ENCODE measurements at regions not wholly inside any gene's neighbourhood (a gene's known extent, or its start where the extent isn't known, plus 50 kb on each side); places are given as distances from the start of the nearest gene placed in this dataset.

GRCh38 chr6:120111001-120111400, 761.4 kb upstream of the MAN1A1 start:
- Mint-ChIP-seq H3K4me3 (no peak overlapping the region), H3K27me3 (ENCODE audit: insufficient read depth) (no peaks in the 10 kb centered on the region), H3K36me3 (ENCODE audit: low read depth) (no peaks in the 10 kb centered on the region), H3K9me3 (no peaks in the 10 kb centered on the region), H3K4me1 (no peaks in the 10 kb centered on the region), H3K27ac (no peak overlapping the region)
- no peak overlapping the region for H3K4me3 ChIP-seq (ENCODE audit: low read length)
- no peaks in the 10 kb centered on the region for H3K4me1 ChIP-seq (ENCODE audit: control insufficient read depth, insufficient read depth, low read length)
- H3K9ac ChIP-seq (ENCODE audit: extremely low read depth, low read length, poor library complexity, severe bottlenecking): no peak overlapping the region
- no peaks in the 10 kb centered on the region for H3K9me3 ChIP-seq (ENCODE audit: control insufficient read depth, low read length)
- no peak for DNase-seq
- H3K36me3 ChIP-seq (ENCODE audit: control insufficient read depth, insufficient read depth, low read length): no peaks in the 10 kb centered on the region
- no peak overlapping the region for H3K27ac ChIP-seq (ENCODE audit: low read depth, low read length)
- 90 to 91% methylated on average over 2 to 4 of the region's 4 CpGs for WGBS, 2 experiments (ENCODE audit: insufficient coverage in 1 of 2, insufficient read length in 1 of 2)
- H3K27me3 ChIP-seq (ENCODE audit: control insufficient read depth, insufficient read depth, low read length, poor library complexity, severe bottlenecking): no peaks in the 10 kb centered on the region
- no peak for TF ChIP-seq CTCF (conservative IDR thresholded peaks at IDR 0.05)

- H3K9me3 Mint-ChIP-seq: no peaks in the 10 kb centered on the region
- H3K4me3 Mint-ChIP-seq: no peak overlapping the region
- no peak for TF ChIP-seq CTCF (conservative IDR thresholded peaks at IDR 0.05)
- Histone ChIP-seq H3K9me3 (ENCODE audit: control insufficient read depth, low read length) (no peaks in the 10 kb centered on the region), H3K9ac (ENCODE audit: extremely low read depth, low read length, poor library complexity, severe bottlenecking) (no peak overlapping the region), H3K4me3 (ENCODE audit: low read length) (no peak overlapping the region), H3K4me1 (ENCODE audit: control insufficient read depth, insufficient read depth, low read length) (no peaks in the 10 kb centered on the region), H3K27ac (ENCODE audit: low read depth, low read length) (no peak overlapping the region), H3K27me3 (ENCODE audit: control insufficient read depth, insufficient read depth, low read length, poor library complexity, severe bottlenecking) (no peaks in the 10 kb centered on the region), H3K36me3 (ENCODE audit: control insufficient read depth, insufficient read depth, low read length) (no peaks in the 10 kb centered on the region)
- no peak overlapping the region for H3K27ac Mint-ChIP-seq
- no peaks in the 10 kb centered on the region for H3K36me3 Mint-ChIP-seq (ENCODE audit: low read depth)
- no peaks in the 10 kb centered on the region for H3K4me1 Mint-ChIP-seq
- H3K27me3 Mint-ChIP-seq (ENCODE audit: insufficient read depth): no peaks in the 10 kb centered on the region
- WGBS, 2 experiments (ENCODE audit: insufficient coverage in 1 of 2, insufficient read length in 1 of 2): 93 to 100% methylated on average over 1 of the region's 1 CpG
- DNase-seq: no peak
Observed at GRCh38 chr6:120108061-120108795, 758.7 kb upstream of the MAN1A1 start.

- Mint-ChIP-seq H3K4me1 (no peaks in the 10 kb centered on the region), H3K27me3 (ENCODE audit: insufficient read depth) (no peaks in the 10 kb centered on the region), H3K36me3 (ENCODE audit: low read depth) (no peaks in the 10 kb centered on the region), H3K27ac (no peak overlapping the region), H3K4me3 (no peak overlapping the region), H3K9me3 (no peaks in the 10 kb centered on the region)
- Histone ChIP-seq H3K9ac (ENCODE audit: extremely low read depth, low read length, poor library complexity, severe bottlenecking) (no peak overlapping the region), H3K27me3 (ENCODE audit: control insufficient read depth, insufficient read depth, low read length, poor library complexity, severe bottlenecking) (no peaks in the 10 kb centered on the region), H3K4me1 (ENCODE audit: control insufficient read depth, insufficient read depth, low read length) (no peaks in the 10 kb centered on the region), H3K27ac (ENCODE audit: low read depth, low read length) (no peak overlapping the region), H3K9me3 (ENCODE audit: control insufficient read depth, low read length) (no peaks in the 10 kb centered on the region), H3K4me3 (ENCODE audit: low read length) (no peak overlapping the region), H3K36me3 (ENCODE audit: control insufficient read depth, insufficient read depth, low read length) (no peaks in the 10 kb centered on the region)
- TF ChIP-seq CTCF (conservative IDR thresholded peaks at IDR 0.05): no peak
- DNase-seq: no peak
Observed at GRCh38 chr6:120103618-120104017, 754.1 kb upstream of the MAN1A1 start.
